GM23338 (cell line): ENCODE measurements at regions not wholly inside any gene's neighbourhood (a gene's known extent, or its start where the extent isn't known, plus 50 kb on each side); places are given as distances from the start of the nearest gene placed in this dataset.

Experiments
- ATAC-seq: fragments of 200-7000 bp; cut with Tn5 transposase; 3 replicates; pipeline ENCODE4 v1.9.1; 2020
- DNase-seq: peaks from one replicate; pipeline ENCODE4 v3.0.0-alpha.2; 2015; ENCODE audit warnings: low spot score
- H2AFZ ChIP-seq: fragments of 200-600 bp; sonication (generic); 2 replicates; pipeline ENCODE4 v1.8.0; 2016; ENCODE audit warnings: antibody characterized with exemption, mild to moderate bottlenecking, moderate library complexity
- H3F3A ChIP-seq: fragments of 200-600 bp; sonication (generic); replicated peaks from 2 replicates; pipeline ENCODE4 v1.8.0; 2017; ENCODE audit warnings: antibody characterized with exemption, mixed run types, low read depth
- H3K27ac ChIP-seq: fragments of 200-600 bp; sonication (generic); 2 replicates; pipeline ENCODE4 v1.6.1; 2016; ENCODE audit warnings: low read depth
- H3K27me3 ChIP-seq: fragments of 200-600 bp; sonication (generic); 2 replicates; pipeline ENCODE4 v1.8.0; 2016; ENCODE audit warnings: mild to moderate bottlenecking, mixed run types, moderate library complexity; ENCODE audit not compliant: insufficient read depth
- H3K36me3 ChIP-seq: fragments of 200-600 bp; sonication (generic); 2 replicates; pipeline ENCODE4 v1.8.0; 2016; ENCODE audit warnings: mild to moderate bottlenecking; ENCODE audit not compliant: insufficient read depth
- H3K4me1 ChIP-seq: fragments of 200-600 bp; sonication (generic); 2 replicates; pipeline ENCODE4 v1.8.0; 2016; ENCODE audit warnings: mild to moderate bottlenecking, moderate library complexity; ENCODE audit not compliant: insufficient read depth
- H3K4me2 ChIP-seq: fragments of 200-600 bp; sonication (generic); 2 replicates; pipeline ENCODE4 v1.7.1; 2017; ENCODE audit warnings: mixed run types
- H3K4me3 ChIP-seq: fragments of 200-600 bp; sonication (generic); 2 replicates; pipeline ENCODE4 v1.6.1; 2016; ENCODE audit warnings: mixed run types
- H3K79me2 ChIP-seq: fragments of 200-600 bp; sonication (generic); replicated peaks from 2 replicates; pipeline ENCODE4 v1.8.0; 2017; ENCODE audit warnings: mild to moderate bottlenecking; ENCODE audit not compliant: insufficient read depth
- H3K9me2 ChIP-seq: fragments of 200-600 bp; sonication (generic); 2 replicates; pipeline ENCODE4 v1.8.0; 2017; ENCODE audit not compliant: insufficient read depth
- H4K20me1 ChIP-seq: fragments of 200-600 bp; sonication (generic); replicated peaks from 2 replicates; pipeline ENCODE4 v1.8.0; 2017; ENCODE audit warnings: mild to moderate bottlenecking; ENCODE audit not compliant: insufficient read depth
- H3K27ac Mint-ChIP-seq: 2 replicates; pipeline ENCODE4 v1.8.0; 2020; ENCODE audit warnings: inconsistent platforms, mild to moderate bottlenecking, moderate library complexity, mixed read lengths
- H3K27me3 Mint-ChIP-seq: 3 replicates; pipeline ENCODE4 v1.8.0; 2022; ENCODE audit warnings: low read depth, mild to moderate bottlenecking, moderate library complexity, mixed read lengths, inconsistent platforms; ENCODE audit not compliant: insufficient read depth, poor library complexity
- H3K36me3 Mint-ChIP-seq: 3 replicates; pipeline ENCODE4 v1.8.0; 2021; ENCODE audit warnings: low read depth, mild to moderate bottlenecking, inconsistent platforms, moderate library complexity, mixed read lengths
- H3K4me1 Mint-ChIP-seq: 3 replicates; pipeline ENCODE4 v1.8.0; 2020; ENCODE audit warnings: mild to moderate bottlenecking, inconsistent platforms, mixed read lengths
- H3K4me3 Mint-ChIP-seq: 3 replicates; pipeline ENCODE4 v1.8.0; 2021; ENCODE audit warnings: moderate library complexity, mild to moderate bottlenecking, inconsistent platforms, mixed read lengths
- H3K9me3 Mint-ChIP-seq: 3 replicates; pipeline ENCODE4 v1.8.0; 2020; ENCODE audit warnings: moderate library complexity, mild to moderate bottlenecking, inconsistent platforms, mixed read lengths
- CREB1 ChIP-seq: fragments of 250-450 bp; sonication (Bioruptor Pico); IDR thresholded peaks from 2 replicates; pipeline ENCODE4 v1.5.0; 2020; ENCODE audit warnings: low read depth, mild to moderate bottlenecking, moderate library complexity
- CTCF ChIP-seq, 2 experiments: fragments of 200-600 bp in 1 of 2; sonication (generic) in 1 of 2; conservative IDR thresholded peaks; 2 replicates each; pipeline versions ENCODE4 v1.5.1 to v1.6.1; 2016 to 2017; ENCODE audit warnings: antibody characterized with exemption in 2 of 2, low read depth in 2 of 2, mild to moderate bottlenecking in 2 of 2, moderate library complexity in 1 of 2
- ETS1 ChIP-seq: IDR thresholded peaks from 2 replicates; pipeline ENCODE4 v1.6.1; 2016; ENCODE audit warnings: antibody characterized with exemption
- EZH2 ChIP-seq: fragments of 200-600 bp; sonication (generic); IDR thresholded peaks from one replicate; pipeline ENCODE4 v1.8.0; 2017; ENCODE audit warnings: antibody characterized with exemption, mild to moderate bottlenecking, low read depth; ENCODE audit not compliant: unreplicated experiment
- EZH2phosphoT487 ChIP-seq: fragments of 200-600 bp; sonication (generic); IDR thresholded peaks from one replicate; pipeline ENCODE4 v1.8.1; 2018; ENCODE audit warnings: antibody characterized with exemption; ENCODE audit not compliant: unreplicated experiment
- JUNB ChIP-seq: IDR thresholded peaks from one replicate; pipeline ENCODE4 v1.6.1; 2016; ENCODE audit warnings: antibody characterized with exemption; ENCODE audit not compliant: unreplicated experiment
- NANOG ChIP-seq: IDR thresholded peaks from 2 replicates; pipeline ENCODE4 v1.6.1; 2016; ENCODE audit warnings: antibody characterized with exemption, borderline replicate concordance
- POLR2AphosphoS5 ChIP-seq: IDR thresholded peaks from 2 replicates; pipeline ENCODE4 v1.6.1; 2016; ENCODE audit warnings: antibody characterized with exemption, low read depth
- REST ChIP-seq: IDR thresholded peaks from one replicate; pipeline ENCODE4 v1.6.1; 2018; ENCODE audit warnings: antibody characterized with exemption; ENCODE audit not compliant: unreplicated experiment
- STAT1 ChIP-seq: IDR thresholded peaks from one replicate; pipeline ENCODE4 v1.6.1; 2016; ENCODE audit warnings: antibody characterized with exemption; ENCODE audit not compliant: unreplicated experiment
- ZNF114 ChIP-seq: fragments of 250-450 bp; sonication (Bioruptor Pico); IDR thresholded peaks from 2 replicates; pipeline ENCODE4 v1.5.0; 2020; ENCODE audit warnings: mild to moderate bottlenecking, moderate library complexity
- ZNF331 ChIP-seq: fragments of 250-450 bp; sonication (Bioruptor Pico); IDR thresholded peaks from 2 replicates; pipeline ENCODE4 v1.5.0; 2020; ENCODE audit warnings: low read depth, mild to moderate bottlenecking, moderate library complexity
- ZNF462 ChIP-seq: fragments of 250-450 bp; sonication (Bioruptor Pico); IDR thresholded peaks from 2 replicates; pipeline ENCODE4 v1.5.0; 2020; ENCODE audit warnings: mild to moderate bottlenecking, moderate library complexity

- H3K9me3 Mint-ChIP-seq = peaks cover 65% of the 10 kb centered on the region
These were observed 171.5 kb upstream of the FRG1 start for GRCh38 chr4:189769131-189769530.

More at GRCh38 chr4:189769131-189769530, 171.5 kb upstream of the FRG1 start:
- no peaks in the 10 kb centered on the region for H4K20me1 ChIP-seq
- H3K4me3 Mint-ChIP-seq = no peak overlapping the region
- H3K4me2 ChIP-seq = no peak overlapping the region
- no peaks in the 10 kb centered on the region for H3K36me3 ChIP-seq
- peak; percentile 52 for ATAC-seq
- H3K27me3 Mint-ChIP-seq = peaks cover 1% of the 10 kb centered on the region
- H3F3A ChIP-seq = no peaks in the 10 kb centered on the region
- TF ChIP-seq JUNB = no peak
- no peak for TF ChIP-seq CTCF (conservative IDR thresholded peaks at IDR 0.05; ENCODE audit: low read depth in 2 of 2)
- no peak for TF ChIP-seq ETS1
- no peak for TF ChIP-seq POLR2AphosphoS5
- no peak for TF ChIP-seq EZH2phosphoT487
- TF ChIP-seq EZH2 = no peak
- TF ChIP-seq ZNF331 = no peak
- TF ChIP-seq NANOG = no peak
- TF ChIP-seq CREB1 (CRISPR knock-in tag) = no peak
- TF ChIP-seq REST = no peak
- TF ChIP-seq STAT1 = no peak
- no peak for TF ChIP-seq ZNF462 (CRISPR knock-in tag)
- TF ChIP-seq ZNF114 = no peak
- H3K27ac Mint-ChIP-seq = no peak overlapping the region
- peak; percentile 12 for DNase-seq
- H3K4me3 ChIP-seq = no peak overlapping the region
- H3K36me3 Mint-ChIP-seq = peaks cover 7% of the 10 kb centered on the region; the same call in 2 of the 3 replicates
- H3K4me1 ChIP-seq = no peaks in the 10 kb centered on the region
- H3K27me3 ChIP-seq = no peaks in the 10 kb centered on the region
- H3K9me2 ChIP-seq = 0 out of 2 replicates have a peak, but pooled peaks cover 4% of the 10 kb centered on the region
- H2AFZ ChIP-seq = no peak overlapping the region; the same call in 1 of the 2 replicates
- no peaks in the 10 kb centered on the region for H3K4me1 Mint-ChIP-seq
- no peaks in the 10 kb centered on the region for H3K79me2 ChIP-seq
- H3K27ac ChIP-seq = no peak overlapping the region
